SU-DHL-6 (cell line): ENCODE measurements at regions not wholly inside any gene's neighbourhood (a gene's known extent, or its start where the extent isn't known, plus 50 kb on each side); places are given as distances from the start of the nearest gene placed in this dataset.

Experiments
- H2AFZ ChIP-seq: fragments of 200-600 bp; sonication (generic); 2 replicates; pipeline ENCODE4 v1.6.1; 2014; ENCODE audit warnings: low read depth, mild to moderate bottlenecking, moderate library complexity, mixed read lengths, antibody characterized with exemption, low read length; ENCODE audit not compliant: severe bottlenecking
- H3F3A ChIP-seq: fragments of 200-600 bp; shearing (Covaris generic); 2 replicates; pipeline ENCODE4 v1.6.0; 2016; ENCODE audit warnings: antibody characterized with exemption, mild to moderate bottlenecking; ENCODE audit not compliant: insufficient read depth
- H3K27ac ChIP-seq: fragments of 200-600 bp; sonication (generic); 2 replicates; pipeline ENCODE4 v1.5.1; 2016; ENCODE audit warnings: low read depth, mild to moderate bottlenecking, low read length, moderate library complexity, mixed read lengths
- H3K27me3 ChIP-seq: fragments of 200-600 bp; sonication (generic), shearing (Covaris generic); 2 replicates; pipeline ENCODE4 v1.6.0; 2014; ENCODE audit warnings: mild to moderate bottlenecking, low read length
- H3K36me3 ChIP-seq: fragments of 200-600 bp; sonication (generic); 2 replicates; pipeline ENCODE4 v1.6.1; 2014; ENCODE audit warnings: mild to moderate bottlenecking, low read length, mixed read lengths
- H3K4me2 ChIP-seq: fragments of 300-600, 200-600 bp; shearing (Covaris generic), sonication (generic); 2 replicates; pipeline ENCODE4 v1.6.0; 2014; ENCODE audit warnings: low read length, low read depth, mild to moderate bottlenecking; ENCODE audit not compliant: poor library complexity, severe bottlenecking
- H3K4me3 ChIP-seq: fragments of 200-600 bp; sonication (generic); 2 replicates; pipeline ENCODE4 v1.5.1; 2014; ENCODE audit warnings: antibody characterized with exemption, low read length, mild to moderate bottlenecking, mixed read lengths; ENCODE audit not compliant: insufficient read depth, poor library complexity, severe bottlenecking
- H3K79me2 ChIP-seq: fragments of 200-600 bp; sonication (generic); 2 replicates; pipeline ENCODE4 v1.6.1; 2014; ENCODE audit warnings: mild to moderate bottlenecking, low read length, moderate library complexity; ENCODE audit not compliant: insufficient read depth
- H3K9ac ChIP-seq: fragments of 200-600 bp; sonication (generic); 2 replicates; pipeline ENCODE4 v1.7.0; 2014; ENCODE audit warnings: mild to moderate bottlenecking, low read length
- H3K9me2 ChIP-seq: fragments of 200-600 bp; sonication (generic); replicated peaks from 2 replicates; pipeline ENCODE4 v1.6.1; 2014; ENCODE audit warnings: low read length; ENCODE audit not compliant: insufficient read depth
- H3K9me3 ChIP-seq: fragments of 200-600 bp; sonication (generic); 2 replicates; pipeline ENCODE4 v1.6.1; 2014; ENCODE audit warnings: low read length, mixed read lengths; ENCODE audit not compliant: insufficient read depth
- H4K20me1 ChIP-seq: fragments of 200-600 bp; sonication (generic); 2 replicates; pipeline ENCODE4 v1.6.1; 2014; ENCODE audit warnings: low read depth, mild to moderate bottlenecking, antibody characterized with exemption, low read length, moderate library complexity, mixed read lengths
- CTCF ChIP-seq: fragments of 200-600 bp; sonication (generic); IDR thresholded peaks from one replicate; pipeline ENCODE4 v1.5.1; 2017; ENCODE audit warnings: antibody characterized with exemption, mild to moderate bottlenecking, low read length, moderate library complexity; ENCODE audit not compliant: insufficient read depth, poor library complexity, severe bottlenecking
- EZH2phosphoT487 ChIP-seq: fragments of 200-600 bp; sonication (generic), shearing (Covaris generic); conservative IDR thresholded peaks from 2 replicates; pipeline ENCODE4 v1.6.1; 2018; ENCODE audit warnings: mild to moderate bottlenecking, antibody characterized with exemption, low read length, moderate library complexity, mixed read lengths

DNA sequence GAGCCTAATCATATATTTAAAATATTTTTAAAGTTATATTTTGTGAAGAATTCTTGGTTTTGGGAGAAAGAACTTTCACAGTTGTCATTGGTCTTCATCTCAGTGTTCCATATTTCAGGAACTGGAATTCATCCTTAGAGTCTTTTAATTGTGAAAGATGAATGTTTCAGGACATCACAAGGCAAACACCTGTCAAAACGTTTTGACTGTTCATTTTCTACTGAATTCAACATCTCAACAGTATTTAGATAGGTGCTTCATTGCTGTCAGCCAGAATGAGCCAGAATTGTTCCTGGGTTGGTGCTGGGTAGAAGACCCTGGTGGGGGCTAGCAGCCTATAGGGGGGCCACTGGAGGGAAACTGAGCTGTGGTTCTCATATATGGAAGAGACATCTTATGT lies 255.1 kb upstream of the CXCR4 start:
- TF ChIP-seq CTCF: no peak
- no peak for TF ChIP-seq EZH2phosphoT487

GRCh38 chr2:136363900-136364299 lies 246.0 kb upstream of the CXCR4 start:
- Histone ChIP-seq H3K9me3 (0 out of 2 replicates have a peak, but pooled peaks cover 5% of the 10 kb centered on the region), H3K79me2 (no peaks in the 10 kb centered on the region), H3K27ac (no peak overlapping the region), H2AFZ (no peak overlapping the region), H3F3A (no peaks in the 10 kb centered on the region), H4K20me1 (no peaks in the 10 kb centered on the region), H3K9me2 (no peaks in the 10 kb centered on the region), H3K4me2 (no peak overlapping the region), H3K4me3 (no peak overlapping the region), H3K27me3 (no peaks in the 10 kb centered on the region), H3K36me3 (no peaks in the 10 kb centered on the region; the same call in 1 of the 2 replicates), H3K9ac (no peak overlapping the region)
- no peak for TF ChIP-seq EZH2phosphoT487
- no peak for TF ChIP-seq CTCF

More for the DNA sequence above, 255.1 kb upstream of the CXCR4 start:
- no peaks in the 10 kb centered on the region for H3K9me2 ChIP-seq
- H3K79me2 ChIP-seq: no peaks in the 10 kb centered on the region
- no peak overlapping the region for H3K4me2 ChIP-seq
- H3K27ac ChIP-seq: no peak overlapping the region
- H3K4me3 ChIP-seq: no peak overlapping the region
- no peaks in the 10 kb centered on the region for H4K20me1 ChIP-seq
- H3K36me3 ChIP-seq: no peaks in the 10 kb centered on the region
- H2AFZ ChIP-seq: no peak overlapping the region
- H3K27me3 ChIP-seq: no peaks in the 10 kb centered on the region
- peaks cover 28% of the 10 kb centered on the region for H3F3A ChIP-seq
- no peak overlapping the region for H3K9ac ChIP-seq
- H3K9me3 ChIP-seq: no peaks in the 10 kb centered on the region

- Histone ChIP-seq H3K36me3 (no peaks in the 10 kb centered on the region; the same call in 1 of the 2 replicates), H3K27me3 (no peaks in the 10 kb centered on the region), H4K20me1 (no peaks in the 10 kb centered on the region), H2AFZ (no peak overlapping the region), H3K79me2 (no peaks in the 10 kb centered on the region), H3K9ac (no peak overlapping the region), H3K4me3 (no peak overlapping the region), H3F3A (no peaks in the 10 kb centered on the region), H3K9me2 (no peaks in the 10 kb centered on the region), H3K9me3 (0 out of 2 replicates have a peak, but pooled peaks cover 5% of the 10 kb centered on the region), H3K27ac (no peak overlapping the region), H3K4me2 (no peak overlapping the region)
- no peak for TF ChIP-seq EZH2phosphoT487
- TF ChIP-seq CTCF: no peak
Measured at GRCh38 chr2:136363470-136363869, 245.5 kb upstream of the CXCR4 start.
